Loucy (cell line): ENCODE measurements at regions not wholly inside any gene's neighbourhood (a gene's known extent, or its start where the extent isn't known, plus 50 kb on each side); places are given as distances from the start of the nearest gene placed in this dataset.

Experiments
- EZH2phosphoT487 ChIP-seq: fragments of 200-600 bp; IDR thresholded peaks from 2 replicates; pipeline ENCODE4 v1.6.1; 2018; ENCODE audit warnings: antibody characterized with exemption, mild to moderate bottlenecking, moderate library complexity, borderline replicate concordance
- TF ChIP-seq, protein P1 (sequence below): fragments of 200-600 bp; sonication (generic); conservative IDR thresholded peaks from 2 replicates; pipeline ENCODE4 v1.5.1; 2014; ENCODE audit warnings: mild to moderate bottlenecking, antibody characterized with exemption, low read length

DNA sequence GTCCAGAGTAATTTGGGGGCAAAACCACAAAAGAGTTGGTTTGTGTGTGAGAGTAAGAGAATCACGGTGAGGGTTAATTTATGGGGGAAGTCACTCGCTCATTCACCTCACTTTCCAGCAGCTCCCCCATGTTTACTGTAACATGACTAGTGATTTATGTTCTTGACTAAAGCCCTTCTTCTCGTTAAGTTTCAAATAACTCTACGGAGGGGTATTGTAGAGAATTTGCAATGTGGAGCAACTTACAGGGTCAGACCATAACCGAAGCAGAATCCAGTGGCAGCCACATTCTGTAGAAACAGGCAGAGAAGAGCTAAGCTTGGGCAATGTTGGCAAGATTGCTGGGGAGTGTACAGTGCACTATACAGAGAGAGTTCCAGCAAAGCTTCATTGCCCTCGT is 760.6 kb downstream of the IRX1 start:
- TF ChIP-seq, protein P1, sequence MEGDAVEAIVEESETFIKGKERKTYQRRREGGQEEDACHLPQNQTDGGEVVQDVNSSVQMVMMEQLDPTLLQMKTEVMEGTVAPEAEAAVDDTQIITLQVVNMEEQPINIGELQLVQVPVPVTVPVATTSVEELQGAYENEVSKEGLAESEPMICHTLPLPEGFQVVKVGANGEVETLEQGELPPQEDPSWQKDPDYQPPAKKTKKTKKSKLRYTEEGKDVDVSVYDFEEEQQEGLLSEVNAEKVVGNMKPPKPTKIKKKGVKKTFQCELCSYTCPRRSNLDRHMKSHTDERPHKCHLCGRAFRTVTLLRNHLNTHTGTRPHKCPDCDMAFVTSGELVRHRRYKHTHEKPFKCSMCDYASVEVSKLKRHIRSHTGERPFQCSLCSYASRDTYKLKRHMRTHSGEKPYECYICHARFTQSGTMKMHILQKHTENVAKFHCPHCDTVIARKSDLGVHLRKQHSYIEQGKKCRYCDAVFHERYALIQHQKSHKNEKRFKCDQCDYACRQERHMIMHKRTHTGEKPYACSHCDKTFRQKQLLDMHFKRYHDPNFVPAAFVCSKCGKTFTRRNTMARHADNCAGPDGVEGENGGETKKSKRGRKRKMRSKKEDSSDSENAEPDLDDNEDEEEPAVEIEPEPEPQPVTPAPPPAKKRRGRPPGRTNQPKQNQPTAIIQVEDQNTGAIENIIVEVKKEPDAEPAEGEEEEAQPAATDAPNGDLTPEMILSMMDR = no peak
- no peak for TF ChIP-seq EZH2phosphoT487
